Renal cortex interstitium (tissue), 11 donors: ENCODE measurements at regions not wholly inside any gene's neighbourhood (a gene's known extent, or its start where the extent isn't known, plus 50 kb on each side); places are given as distances from the start of the nearest gene placed in this dataset.

ENCODE experiments used
- DNase-seq, 11 donors: peaks; one replicate each; pipeline ENCODE4 v3.0.0-alpha.2; 2013; ENCODE audit warnings: low read depth in 9 of 11, low spot score in 4 of 11; ENCODE audit errors: extremely low read depth in 1 of 11

- no peak for DNase-seq
Observed at GRCh38 chr3:187982142-187982541, 171.8 kb upstream of the LPP start.

- DNase-seq: no peak
Observed at GRCh38 chr3:187983484-187984124, 170.4 kb upstream of the LPP start.

- no peak for DNase-seq
Observed at GRCh38 chr3:187985647-187986046, 168.3 kb upstream of the LPP start.

- no peak for DNase-seq
Observed at GRCh38 chr3:187986514-187986934, 167.4 kb upstream of the LPP start.

GRCh38 chr3:187987187-187987586 lies 166.8 kb upstream of the LPP start:
- DNase-seq: no peak

GRCh38 chr3:187987924-187988323 lies 166.0 kb upstream of the LPP start:
- DNase-seq: no peak

GRCh38 chr3:187989575-187990153 lies 164.3 kb upstream of the LPP start:
- DNase-seq: no peak

GRCh38 chr3:187992609-187993008 lies 161.3 kb upstream of the LPP start:
- no peak for DNase-seq

GRCh38 chr3:187994221-187995042 lies 159.5 kb upstream of the LPP start:
- no peak for DNase-seq

- no peak for DNase-seq
Observed at GRCh38 chr3:187995043-187995400, 158.9 kb upstream of the LPP start.

GRCh38 chr3:187995667-187996066 lies 158.3 kb upstream of the LPP start:
- no peak for DNase-seq

- DNase-seq: no peak
Observed at GRCh38 chr3:187996609-187997008, 157.3 kb upstream of the LPP start.

GRCh38 chr3:187997490-187997889 lies 156.5 kb upstream of the LPP start:
- no peak for DNase-seq

- DNase-seq: no peak
Observed at GRCh38 chr3:187997946-187998561, 155.9 kb upstream of the LPP start.

- no peak for DNase-seq
Observed at GRCh38 chr3:187998611-187999010, 155.3 kb upstream of the LPP start.

- no peak for DNase-seq
Observed at GRCh38 chr3:187999821-188000220, 154.1 kb upstream of the LPP start.

- DNase-seq: no peak
Observed at GRCh38 chr3:188000361-188000861, 153.5 kb upstream of the LPP start.

- no peak for DNase-seq
Observed at GRCh38 chr3:188001093-188001492, 152.9 kb upstream of the LPP start.

GRCh38 chr3:188001926-188002325 lies 152.0 kb upstream of the LPP start:
- no peak for DNase-seq

GRCh38 chr3:188002626-188003138 lies 151.3 kb upstream of the LPP start:
- no peak for DNase-seq
